WERI-Rb-1 (cell line): ENCODE measurements at regions not wholly inside any gene's neighbourhood (a gene's known extent, or its start where the extent isn't known, plus 50 kb on each side); places are given as distances from the start of the nearest gene placed in this dataset.

ENCODE experiments used
- DNase-seq: peaks from one replicate; pipeline ENCODE4 v3.0.0-alpha.2; 2020
- H3K27ac ChIP-seq: fragments of 250-450 bp; sonication (Bioruptor Pico); 2 replicates; pipeline ENCODE4 v1.5.1; 2020; ENCODE audit warnings: mild to moderate bottlenecking, moderate library complexity
- H3K27me3 ChIP-seq: fragments of 250-450 bp; sonication (Bioruptor Pico); 2 replicates; pipeline ENCODE4 v1.5.1; 2021; ENCODE audit warnings: mild to moderate bottlenecking, low read depth, moderate library complexity; ENCODE audit not compliant: insufficient read depth, severe bottlenecking
- H3K36me3 ChIP-seq: fragments of 250-450 bp; sonication (Bioruptor Pico); 2 replicates; pipeline ENCODE4 v1.5.1; 2020; ENCODE audit warnings: mild to moderate bottlenecking, moderate library complexity
- H3K4me3 ChIP-seq: 2 replicates; pipeline ENCODE4 v1.5.1; 2011; ENCODE audit warnings: low read depth, mild to moderate bottlenecking, control low read depth, low read length
- H3K9me3 ChIP-seq: fragments of 250-450 bp; sonication (Bioruptor Pico); 2 replicates; pipeline ENCODE4 v1.5.1; 2021; ENCODE audit warnings: mild to moderate bottlenecking, moderate library complexity; ENCODE audit not compliant: severe bottlenecking
- TF ChIP-seq, protein P1 (sequence below): IDR thresholded peaks from 2 replicates; pipeline ENCODE4 v1.5.1; 2011; ENCODE audit warnings: low read depth, mild to moderate bottlenecking, control low read depth, inconsistent platforms, low read length

DNA sequence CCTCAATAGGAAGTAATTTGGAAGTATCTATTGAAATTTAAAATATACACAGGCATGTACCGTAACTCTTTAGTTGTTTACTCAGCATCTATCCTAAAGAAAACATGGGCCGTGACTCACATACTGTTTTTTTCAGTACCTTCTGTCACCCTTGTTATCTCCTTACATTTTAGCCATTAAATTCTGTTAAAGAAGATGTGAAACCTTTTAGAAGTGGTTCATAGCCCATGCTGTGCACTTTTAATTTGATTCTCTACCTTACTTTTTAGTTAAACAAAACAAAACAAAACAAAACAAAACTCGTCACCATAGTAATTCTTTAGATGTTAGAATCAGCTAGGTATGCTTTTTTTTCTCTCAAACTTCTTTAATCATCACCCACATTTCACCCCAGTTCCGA, 494.4 kb upstream of the RGS6 start:
- H3K27ac ChIP-seq = no peak overlapping the region
- H3K4me3 ChIP-seq = no peak overlapping the region
- no peaks in the 10 kb centered on the region for H3K36me3 ChIP-seq
- DNase-seq = no peak
- H3K27me3 ChIP-seq = no peaks in the 10 kb centered on the region
- H3K9me3 ChIP-seq = no peaks in the 10 kb centered on the region
- TF ChIP-seq, protein P1, sequence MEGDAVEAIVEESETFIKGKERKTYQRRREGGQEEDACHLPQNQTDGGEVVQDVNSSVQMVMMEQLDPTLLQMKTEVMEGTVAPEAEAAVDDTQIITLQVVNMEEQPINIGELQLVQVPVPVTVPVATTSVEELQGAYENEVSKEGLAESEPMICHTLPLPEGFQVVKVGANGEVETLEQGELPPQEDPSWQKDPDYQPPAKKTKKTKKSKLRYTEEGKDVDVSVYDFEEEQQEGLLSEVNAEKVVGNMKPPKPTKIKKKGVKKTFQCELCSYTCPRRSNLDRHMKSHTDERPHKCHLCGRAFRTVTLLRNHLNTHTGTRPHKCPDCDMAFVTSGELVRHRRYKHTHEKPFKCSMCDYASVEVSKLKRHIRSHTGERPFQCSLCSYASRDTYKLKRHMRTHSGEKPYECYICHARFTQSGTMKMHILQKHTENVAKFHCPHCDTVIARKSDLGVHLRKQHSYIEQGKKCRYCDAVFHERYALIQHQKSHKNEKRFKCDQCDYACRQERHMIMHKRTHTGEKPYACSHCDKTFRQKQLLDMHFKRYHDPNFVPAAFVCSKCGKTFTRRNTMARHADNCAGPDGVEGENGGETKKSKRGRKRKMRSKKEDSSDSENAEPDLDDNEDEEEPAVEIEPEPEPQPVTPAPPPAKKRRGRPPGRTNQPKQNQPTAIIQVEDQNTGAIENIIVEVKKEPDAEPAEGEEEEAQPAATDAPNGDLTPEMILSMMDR = no peak

DNA sequence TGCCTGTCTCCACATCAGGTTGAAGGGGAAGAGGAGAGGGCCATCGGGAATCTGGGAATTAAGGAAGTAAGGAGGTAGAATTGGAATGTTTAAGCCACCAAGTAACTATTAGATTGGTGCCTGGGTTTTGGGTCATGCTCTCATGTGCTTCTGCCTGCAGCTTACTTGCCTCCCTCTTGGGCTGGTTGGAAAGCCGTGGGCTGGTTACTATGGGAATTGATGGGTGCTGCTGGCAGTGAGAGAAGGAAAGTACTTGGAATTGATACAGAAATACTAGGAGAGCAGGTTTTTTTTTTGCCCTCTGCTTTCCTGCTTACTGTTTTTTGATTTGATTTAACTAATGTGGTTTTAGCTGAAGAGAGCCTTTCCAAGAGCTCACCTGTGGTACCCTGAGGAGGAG, 493.5 kb upstream of the RGS6 start:
- Histone ChIP-seq H3K27me3 (no peaks in the 10 kb centered on the region), H3K9me3 (no peaks in the 10 kb centered on the region), H3K27ac (no peak overlapping the region), H3K36me3 (no peaks in the 10 kb centered on the region), H3K4me3 (no peak overlapping the region)
- TF ChIP-seq, protein P1 = no peak
- no peak for DNase-seq

- H3K27me3 ChIP-seq = no peaks in the 10 kb centered on the region
These were observed 491.1 kb upstream of the RGS6 start for GRCh38 chr14:71441126-71441525.

GRCh38 chr14:71444030-71444822, 488.0 kb upstream of the RGS6 start:
- Histone ChIP-seq H3K27ac (no peak overlapping the region), H3K27me3 (no peaks in the 10 kb centered on the region), H3K9me3 (no peaks in the 10 kb centered on the region), H3K4me3 (no peak overlapping the region), H3K36me3 (no peaks in the 10 kb centered on the region)
- DNase-seq = no peak
- TF ChIP-seq, protein P1 = no peak

More at GRCh38 chr14:71441126-71441525, 491.1 kb upstream of the RGS6 start:
- H3K4me3 ChIP-seq = no peak overlapping the region
- H3K36me3 ChIP-seq = no peaks in the 10 kb centered on the region
- no peak for DNase-seq
- H3K9me3 ChIP-seq = no peaks in the 10 kb centered on the region
- TF ChIP-seq, protein P1 = no peak
- no peak overlapping the region for H3K27ac ChIP-seq

- no peak overlapping the region for H3K27ac ChIP-seq
- no peaks in the 10 kb centered on the region for H3K27me3 ChIP-seq
- no peak overlapping the region for H3K4me3 ChIP-seq
- TF ChIP-seq, protein P1 = no peak
- no peak for DNase-seq
- H3K9me3 ChIP-seq = no peaks in the 10 kb centered on the region
- H3K36me3 ChIP-seq = no peaks in the 10 kb centered on the region
These were observed 483.6 kb upstream of the RGS6 start for GRCh38 chr14:71448431-71449315.
